GM12878 (cell line): ENCODE measurements at regions not wholly inside any gene's neighbourhood (a gene's known extent, or its start where the extent isn't known, plus 50 kb on each side); places are given as distances from the start of the nearest gene placed in this dataset.

Experiments used
- ATAC-seq: fragments of 200-7000 bp; cut with Tn5 transposase; 3 replicates; pipeline ENCODE4 v1.9.1; 2020; ENCODE audit warnings: mild to moderate bottlenecking, moderate library complexity
- BruUV-seq: library from RNA; stranded (reverse); fragments of 400-500 nt; replicated peaks from 2 replicates; lab custom pipeline; 2021; lab: Mats Ljungman, UMichigan
- CTCF ChIA-PET: fragments of 300-600 bp; sonication (Branson Sonifier 250); formaldehyde crosslinking; extraction: SDS; loops from one replicate; lab custom pipeline; 2021; ENCODE audit warnings: inconsistent platforms; lab: Yijun Ruan, JAX
- POLR2A ChIA-PET: fragments of 350-600 bp; formaldehyde crosslinking; extraction: SDS; loops from one replicate; lab custom pipeline; 2021; ENCODE audit warnings: inconsistent platforms; lab: Charles Lee
- RAD21 ChIA-PET: fragments of 300-600 bp; sonication (Branson Sonifier 250); formaldehyde crosslinking; loops from one replicate; lab custom pipeline; 2023; ENCODE audit warnings: antibody characterized with exemption; ENCODE audit not compliant: unreplicated experiment; lab: Charles Lee
- SMC1A ChIA-PET: fragments of 300-600 bp; sonication (Branson Sonifier 250); formaldehyde crosslinking; loops from one replicate; lab custom pipeline; 2023; ENCODE audit not compliant: unreplicated experiment, uncharacterized antibody; lab: Charles Lee
- DNase-seq: peaks from one replicate; pipeline ENCODE4 v3.0.0-alpha.2; 2011; ENCODE audit warnings: low read depth, low spot score
- FAIRE-seq: peaks from 3 replicates; lab custom pipeline; 2011; peaks lifted over from hg19 to GRCh38; lab: Jason Lieb, UNC
- H2AFZ ChIP-seq: 2 replicates; pipeline ENCODE4 v1.6.0; 2011; ENCODE audit warnings: low read depth, low read length, control low read depth; ENCODE audit not compliant: control insufficient read depth
- H3K27ac ChIP-seq: 2 replicates; pipeline ENCODE4 v1.5.1; 2011; ENCODE audit warnings: control low read depth; ENCODE audit not compliant: control insufficient read depth, insufficient read depth
- H3K27me3 ChIP-seq, 2 experiments: replicated peaks in 1 of 2; 2 replicates each; pipeline versions ENCODE4 v1.6.0 to v1.6.1; 2011; ENCODE audit warnings: low read length in 1 of 2; ENCODE audit not compliant: control insufficient read depth in 2 of 2, insufficient read depth in 2 of 2
- H3K36me3 ChIP-seq, 2 experiments: 2 replicates each; pipeline ENCODE4 v1.5.1; 2011; ENCODE audit warnings: low read length in 1 of 2; ENCODE audit not compliant: control insufficient read depth in 2 of 2, insufficient read depth in 2 of 2
- H3K4me1 ChIP-seq: 2 replicates; pipeline ENCODE4 v1.6.1; 2011; ENCODE audit warnings: mild to moderate bottlenecking, low read length, moderate library complexity, mixed read lengths; ENCODE audit not compliant: control insufficient read depth, insufficient read depth
- H3K4me2 ChIP-seq: 2 replicates; pipeline ENCODE4 v1.6.0; 2011; ENCODE audit warnings: control low read depth; ENCODE audit not compliant: control insufficient read depth, insufficient read depth
- H3K4me3 ChIP-seq: fragments of 200-600 bp; sonication (generic); 2 replicates; pipeline ENCODE4 v1.5.1; 2016
- H3K79me2 ChIP-seq: 2 replicates; pipeline ENCODE4 v1.6.0; 2011; ENCODE audit warnings: low read length; ENCODE audit not compliant: control insufficient read depth, insufficient read depth
- H3K9ac ChIP-seq: 2 replicates; pipeline ENCODE4 v1.8.0; 2011; ENCODE audit warnings: low read length, control low read depth, mixed read lengths; ENCODE audit not compliant: control insufficient read depth, insufficient read depth
- H3K9me3 ChIP-seq: replicated peaks from 3 replicates; pipeline ENCODE4 v1.5.1; 2011; ENCODE audit warnings: mild to moderate bottlenecking, low read length; ENCODE audit not compliant: control insufficient read depth, insufficient read depth
- H4K20me1 ChIP-seq: 2 replicates; pipeline ENCODE4 v1.6.0; 2011; ENCODE audit not compliant: control insufficient read depth, insufficient read depth
- CBFB ChIP-seq: IDR thresholded peaks from 2 replicates; pipeline ENCODE4 v1.6.1; 2016; ENCODE audit warnings: antibody characterized with exemption, low read depth
- EGR1 ChIP-seq, 2 experiments: IDR thresholded peaks; 1 replicate in 1 of 2; 2 replicates in 1 of 2; pipeline ENCODE4 v1.6.1; 2011 to 2012; ENCODE audit warnings: low read depth in 2 of 2, low read length in 2 of 2, borderline replicate concordance in 1 of 2, mild to moderate bottlenecking in 1 of 2, moderate library complexity in 1 of 2
- GATAD2B ChIP-seq: fragments of 450-650 bp; conservative IDR thresholded peaks from 2 replicates; pipeline ENCODE4 v1.6.1; 2017; ENCODE audit warnings: low read depth, mild to moderate bottlenecking, moderate library complexity
- NFIC ChIP-seq: IDR thresholded peaks from 2 replicates; pipeline ENCODE4 v1.6.1; 2012; ENCODE audit warnings: low read depth, mild to moderate bottlenecking, inconsistent platforms, low read length, moderate library complexity
- NR2C2 ChIP-seq: IDR thresholded peaks from 2 replicates; pipeline ENCODE4 v1.6.1; 2011; ENCODE audit warnings: borderline replicate concordance, low read depth; ENCODE audit not compliant: control insufficient read depth, insufficient read length
- PAX8 ChIP-seq: fragments of 450-650 bp; IDR thresholded peaks from 2 replicates; pipeline ENCODE4 v1.6.1; 2017; ENCODE audit warnings: mild to moderate bottlenecking, moderate library complexity
- RB1 ChIP-seq: fragments of 450-650 bp; formaldehyde crosslinking; IDR thresholded peaks from 2 replicates; pipeline ENCODE4 v1.6.1; 2017; ENCODE audit warnings: mild to moderate bottlenecking, borderline replicate concordance
- SUPT20H ChIP-seq: IDR thresholded peaks from 2 replicates; pipeline ENCODE4 v1.6.1; 2011; ENCODE audit warnings: low read depth, mild to moderate bottlenecking, low read length, moderate library complexity, borderline replicate concordance; ENCODE audit not compliant: control insufficient read depth
- TARDBP ChIP-seq: IDR thresholded peaks from 2 replicates; pipeline ENCODE4 v1.6.1; 2016; ENCODE audit warnings: borderline replicate concordance
- WRNIP1 ChIP-seq: IDR thresholded peaks from 2 replicates; pipeline ENCODE4 v1.6.1; 2011; ENCODE audit warnings: low read depth, low read length, improper control_type of control experiment, borderline replicate concordance
- ZZZ3 ChIP-seq: IDR thresholded peaks from 2 replicates; pipeline ENCODE4 v1.6.1; 2011; ENCODE audit warnings: low read depth; ENCODE audit not compliant: control insufficient read depth, insufficient read length
- WGBS: methylation state at CpG from one replicate; pipeline ENCODE4 v1.1.6; 2016; ENCODE audit warnings: low lambda C conversion rate; ENCODE audit not compliant: insufficient replicate concordance, insufficient coverage; ENCODE audit errors: missing lambda C conversion rate; 5-methylcytosine and 5-hydroxymethylcytosine counted together
- in situ Hi-C: fragments of 300-500 bp; cut with MboI; formaldehyde crosslinking; loops from 9 replicates; pipeline ENCODE4 v1.14.3; 2018; ENCODE audit warnings: mixed read lengths
- intact Hi-C: fragments of 100-400 bp; cut with micrococcal nuclease; formaldehyde crosslinking; loops from one replicate; pipeline ENCODE4 v1.14.2; 2022; ENCODE audit not compliant: unreplicated experiment
- TF ChIP-seq, protein P1 (sequence below): fragments of 450-650 bp; IDR thresholded peaks from 2 replicates; pipeline ENCODE4 v1.6.1; 2016; ENCODE audit warnings: mild to moderate bottlenecking, moderate library complexity, borderline replicate concordance
- TF ChIP-seq, protein P2 (sequence below): IDR thresholded peaks from 2 replicates; pipeline ENCODE4 v1.6.1; 2011; ENCODE audit warnings: mild to moderate bottlenecking, low read depth, low read length, moderate library complexity; ENCODE audit not compliant: insufficient replicate concordance
- TF ChIP-seq, protein P3 (sequence below): fragments of 450-650 bp; IDR thresholded peaks from 2 replicates; pipeline ENCODE4 v1.6.1; 2017; ENCODE audit warnings: mild to moderate bottlenecking, low read depth, inconsistent platforms; ENCODE audit not compliant: poor library complexity, severe bottlenecking
- TF ChIP-seq, protein P4 (sequence below): fragments of 450-650 bp; IDR thresholded peaks from 2 replicates; pipeline ENCODE4 v1.6.1; 2016; ENCODE audit warnings: mild to moderate bottlenecking

DNA sequence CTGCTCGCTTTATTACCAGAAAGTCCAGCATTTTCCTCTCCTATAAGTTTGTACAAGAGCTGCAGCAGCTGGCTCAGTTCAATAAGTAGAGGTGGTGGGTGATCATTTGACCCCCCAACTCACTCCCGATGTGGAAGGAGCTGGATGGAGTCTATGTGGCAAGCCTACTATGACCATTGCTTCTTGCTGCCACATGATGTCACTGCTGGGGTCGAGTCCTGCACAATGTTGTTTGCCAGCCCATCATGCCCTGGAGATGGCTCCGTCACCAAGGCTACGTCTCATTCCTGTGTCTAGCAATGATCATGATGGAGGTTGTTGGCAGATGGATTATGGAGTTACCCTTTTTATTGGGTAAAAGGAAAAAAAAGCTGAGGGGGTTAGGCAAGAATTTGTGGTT, 266.3 kb downstream of the PSAT1 start (continued):
- TF ChIP-seq, protein P1, sequence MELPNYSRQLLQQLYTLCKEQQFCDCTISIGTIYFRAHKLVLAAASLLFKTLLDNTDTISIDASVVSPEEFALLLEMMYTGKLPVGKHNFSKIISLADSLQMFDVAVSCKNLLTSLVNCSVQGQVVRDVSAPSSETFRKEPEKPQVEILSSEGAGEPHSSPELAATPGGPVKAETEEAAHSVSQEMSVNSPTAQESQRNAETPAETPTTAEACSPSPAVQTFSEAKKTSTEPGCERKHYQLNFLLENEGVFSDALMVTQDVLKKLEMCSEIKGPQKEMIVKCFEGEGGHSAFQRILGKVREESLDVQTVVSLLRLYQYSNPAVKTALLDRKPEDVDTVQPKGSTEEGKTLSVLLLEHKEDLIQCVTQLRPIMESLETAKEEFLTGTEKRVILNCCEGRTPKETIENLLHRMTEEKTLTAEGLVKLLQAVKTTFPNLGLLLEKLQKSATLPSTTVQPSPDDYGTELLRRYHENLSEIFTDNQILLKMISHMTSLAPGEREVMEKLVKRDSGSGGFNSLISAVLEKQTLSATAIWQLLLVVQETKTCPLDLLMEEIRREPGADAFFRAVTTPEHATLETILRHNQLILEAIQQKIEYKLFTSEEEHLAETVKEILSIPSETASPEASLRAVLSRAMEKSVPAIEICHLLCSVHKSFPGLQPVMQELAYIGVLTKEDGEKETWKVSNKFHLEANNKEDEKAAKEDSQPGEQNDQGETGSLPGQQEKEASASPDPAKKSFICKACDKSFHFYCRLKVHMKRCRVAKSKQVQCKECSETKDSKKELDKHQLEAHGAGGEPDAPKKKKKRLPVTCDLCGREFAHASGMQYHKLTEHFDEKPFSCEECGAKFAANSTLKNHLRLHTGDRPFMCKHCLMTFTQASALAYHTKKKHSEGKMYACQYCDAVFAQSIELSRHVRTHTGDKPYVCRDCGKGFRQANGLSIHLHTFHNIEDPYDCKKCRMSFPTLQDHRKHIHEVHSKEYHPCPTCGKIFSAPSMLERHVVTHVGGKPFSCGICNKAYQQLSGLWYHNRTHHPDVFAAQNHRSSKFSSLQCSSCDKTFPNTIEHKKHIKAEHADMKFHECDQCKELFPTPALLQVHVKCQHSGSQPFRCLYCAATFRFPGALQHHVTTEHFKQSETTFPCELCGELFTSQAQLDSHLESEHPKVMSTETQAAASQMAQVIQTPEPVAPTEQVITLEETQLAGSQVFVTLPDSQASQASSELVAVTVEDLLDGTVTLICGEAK = no peak
- TF ChIP-seq PAX8 = no peak
- no peak for TF ChIP-seq NFIC
- TF ChIP-seq, protein P2, sequence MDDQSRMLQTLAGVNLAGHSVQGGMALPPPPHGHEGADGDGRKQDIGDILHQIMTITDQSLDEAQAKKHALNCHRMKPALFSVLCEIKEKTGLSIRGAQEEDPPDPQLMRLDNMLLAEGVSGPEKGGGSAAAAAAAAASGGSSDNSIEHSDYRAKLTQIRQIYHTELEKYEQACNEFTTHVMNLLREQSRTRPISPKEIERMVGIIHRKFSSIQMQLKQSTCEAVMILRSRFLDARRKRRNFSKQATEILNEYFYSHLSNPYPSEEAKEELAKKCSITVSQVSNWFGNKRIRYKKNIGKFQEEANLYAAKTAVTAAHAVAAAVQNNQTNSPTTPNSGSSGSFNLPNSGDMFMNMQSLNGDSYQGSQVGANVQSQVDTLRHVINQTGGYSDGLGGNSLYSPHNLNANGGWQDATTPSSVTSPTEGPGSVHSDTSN = no peak
- TF ChIP-seq, all 136 proteins: peak for 0

DNA sequence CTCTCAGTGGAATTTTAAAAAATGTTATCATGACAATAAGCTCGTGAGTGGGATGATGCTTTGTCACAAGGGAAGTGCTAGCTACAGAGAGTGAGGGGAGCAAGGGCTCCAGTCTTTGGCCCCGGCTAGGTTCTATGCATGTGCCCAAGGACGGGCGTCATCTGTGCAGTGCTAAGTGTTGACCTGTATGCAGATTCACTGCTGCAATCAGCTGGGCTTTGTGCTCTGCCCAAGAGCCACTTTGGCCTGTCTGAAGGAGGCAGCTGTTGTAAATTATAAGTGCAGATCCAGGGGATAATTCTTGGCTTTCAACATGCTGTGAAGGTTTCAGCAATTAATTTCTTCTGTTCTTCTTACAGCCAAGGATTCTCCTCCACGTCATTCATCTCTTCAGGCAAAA, 268.6 kb downstream of the PSAT1 start:
- Histone ChIP-seq H3K27ac (no peak overlapping the region), H3K9me3 (no peaks in the 10 kb centered on the region), H3K4me2 (no peak overlapping the region), H3K27me3 (no peaks in the 10 kb centered on the region; a peak in 1 of 4 replicates), H2AFZ (no peak overlapping the region), H3K79me2 (no peaks in the 10 kb centered on the region), H3K4me1 (no peaks in the 10 kb centered on the region), H3K9ac (no peak overlapping the region), H4K20me1 (no peaks in the 10 kb centered on the region), H3K36me3 (no peaks in the 10 kb centered on the region), H3K4me3 (no peak overlapping the region)
- no peak for DNase-seq
- intact Hi-C loops = no loop called here
- WGBS = 37% methylated on average over 5 of the region's 5 CpGs
- ATAC-seq = no peak
- no TSS peak for BruUV-seq
- RAD21 ChIA-PET = no interaction called here
- in situ Hi-C loops = no loop called here
- SMC1A ChIA-PET = no interaction called here
- POLR2A ChIA-PET = no interaction called here
- FAIRE-seq = no peak
- CTCF ChIA-PET = no interaction called here
- TF ChIP-seq, protein P3, sequence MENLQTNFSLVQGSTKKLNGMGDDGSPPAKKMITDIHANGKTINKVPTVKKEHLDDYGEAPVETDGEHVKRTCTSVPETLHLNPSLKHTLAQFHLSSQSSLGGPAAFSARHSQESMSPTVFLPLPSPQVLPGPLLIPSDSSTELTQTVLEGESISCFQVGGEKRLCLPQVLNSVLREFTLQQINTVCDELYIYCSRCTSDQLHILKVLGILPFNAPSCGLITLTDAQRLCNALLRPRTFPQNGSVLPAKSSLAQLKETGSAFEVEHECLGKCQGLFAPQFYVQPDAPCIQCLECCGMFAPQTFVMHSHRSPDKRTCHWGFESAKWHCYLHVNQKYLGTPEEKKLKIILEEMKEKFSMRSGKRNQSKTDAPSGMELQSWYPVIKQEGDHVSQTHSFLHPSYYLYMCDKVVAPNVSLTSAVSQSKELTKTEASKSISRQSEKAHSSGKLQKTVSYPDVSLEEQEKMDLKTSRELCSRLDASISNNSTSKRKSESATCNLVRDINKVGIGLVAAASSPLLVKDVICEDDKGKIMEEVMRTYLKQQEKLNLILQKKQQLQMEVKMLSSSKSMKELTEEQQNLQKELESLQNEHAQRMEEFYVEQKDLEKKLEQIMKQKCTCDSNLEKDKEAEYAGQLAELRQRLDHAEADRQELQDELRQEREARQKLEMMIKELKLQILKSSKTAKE = no peak
- TF ChIP-seq CBFB (no peak), PAX8 (no peak), GATAD2B (no peak), NR2C2 (no peak), TARDBP (no peak), RB1 (no peak), ZZZ3 (no peak), WRNIP1 (no peak), SUPT20H (no peak), EGR1 (IDR thresholded peaks at IDR 0.05; ENCODE audit: borderline replicate concordance in 1 of 2, low read depth in 2 of 2, low read length in 2 of 2) (no peak)
- TF ChIP-seq, protein P4, sequence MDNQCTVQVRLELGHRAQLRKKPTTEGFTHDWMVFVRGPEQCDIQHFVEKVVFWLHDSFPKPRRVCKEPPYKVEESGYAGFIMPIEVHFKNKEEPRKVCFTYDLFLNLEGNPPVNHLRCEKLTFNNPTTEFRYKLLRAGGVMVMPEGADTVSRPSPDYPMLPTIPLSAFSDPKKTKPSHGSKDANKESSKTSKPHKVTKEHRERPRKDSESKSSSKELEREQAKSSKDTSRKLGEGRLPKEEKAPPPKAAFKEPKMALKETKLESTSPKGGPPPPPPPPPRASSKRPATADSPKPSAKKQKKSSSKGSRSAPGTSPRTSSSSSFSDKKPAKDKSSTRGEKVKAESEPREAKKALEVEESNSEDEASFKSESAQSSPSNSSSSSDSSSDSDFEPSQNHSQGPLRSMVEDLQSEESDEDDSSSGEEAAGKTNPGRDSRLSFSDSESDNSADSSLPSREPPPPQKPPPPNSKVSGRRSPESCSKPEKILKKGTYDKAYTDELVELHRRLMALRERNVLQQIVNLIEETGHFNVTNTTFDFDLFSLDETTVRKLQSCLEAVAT = no peak
